Loucy (cell line): ENCODE measurements at regions not wholly inside any gene's neighbourhood (a gene's known extent, or its start where the extent isn't known, plus 50 kb on each side); places are given as distances from the start of the nearest gene placed in this dataset.

Experiments used
- CTCF ChIP-seq: fragments of 200-600 bp; sonication (generic); conservative IDR thresholded peaks from 2 replicates; pipeline ENCODE4 v1.5.1; 2014; ENCODE audit warnings: mild to moderate bottlenecking, antibody characterized with exemption, low read length
- EZH2phosphoT487 ChIP-seq: fragments of 200-600 bp; IDR thresholded peaks from 2 replicates; pipeline ENCODE4 v1.6.1; 2018; ENCODE audit warnings: antibody characterized with exemption, mild to moderate bottlenecking, moderate library complexity, borderline replicate concordance

GRCh38 chr7:10156972-10157371 is 816.7 kb upstream of the PHF14 start:
- TF ChIP-seq CTCF = no peak
- TF ChIP-seq EZH2phosphoT487 = no peak
